ENCODE measurements at regions not wholly inside any gene's neighbourhood (a gene's known extent, or its start where the extent isn't known, plus 50 kb on each side); places are given as distances from the start of the nearest gene placed in this dataset.

- TF ChIP-seq, protein P1, sequence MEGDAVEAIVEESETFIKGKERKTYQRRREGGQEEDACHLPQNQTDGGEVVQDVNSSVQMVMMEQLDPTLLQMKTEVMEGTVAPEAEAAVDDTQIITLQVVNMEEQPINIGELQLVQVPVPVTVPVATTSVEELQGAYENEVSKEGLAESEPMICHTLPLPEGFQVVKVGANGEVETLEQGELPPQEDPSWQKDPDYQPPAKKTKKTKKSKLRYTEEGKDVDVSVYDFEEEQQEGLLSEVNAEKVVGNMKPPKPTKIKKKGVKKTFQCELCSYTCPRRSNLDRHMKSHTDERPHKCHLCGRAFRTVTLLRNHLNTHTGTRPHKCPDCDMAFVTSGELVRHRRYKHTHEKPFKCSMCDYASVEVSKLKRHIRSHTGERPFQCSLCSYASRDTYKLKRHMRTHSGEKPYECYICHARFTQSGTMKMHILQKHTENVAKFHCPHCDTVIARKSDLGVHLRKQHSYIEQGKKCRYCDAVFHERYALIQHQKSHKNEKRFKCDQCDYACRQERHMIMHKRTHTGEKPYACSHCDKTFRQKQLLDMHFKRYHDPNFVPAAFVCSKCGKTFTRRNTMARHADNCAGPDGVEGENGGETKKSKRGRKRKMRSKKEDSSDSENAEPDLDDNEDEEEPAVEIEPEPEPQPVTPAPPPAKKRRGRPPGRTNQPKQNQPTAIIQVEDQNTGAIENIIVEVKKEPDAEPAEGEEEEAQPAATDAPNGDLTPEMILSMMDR (IDR thresholded peaks at IDR 0.05; ENCODE audit: partially characterized antibody, unreplicated experiment), result no peak
- no peaks in the 10 kb centered on the region for H3K9me3 Mint-ChIP-seq (ENCODE audit: unreplicated experiment)
- H3K4me1 Mint-ChIP-seq (ENCODE audit: low read depth, unreplicated experiment), result no peaks in the 10 kb centered on the region
- H3K36me3 Mint-ChIP-seq (ENCODE audit: unreplicated experiment), result no peaks in the 10 kb centered on the region
- H3K27me3 Mint-ChIP-seq (ENCODE audit: unreplicated experiment), result no peaks in the 10 kb centered on the region
- no peak overlapping the region for H3K27ac Mint-ChIP-seq (ENCODE audit: unreplicated experiment)
- DNase-seq, result no peak
- no peak overlapping the region for H3K4me3 Mint-ChIP-seq (ENCODE audit: unreplicated experiment)
These were observed 813.3 kb downstream of the SLC4A3 start for GRCh38 chr2:220440731-220441130.

DNA sequence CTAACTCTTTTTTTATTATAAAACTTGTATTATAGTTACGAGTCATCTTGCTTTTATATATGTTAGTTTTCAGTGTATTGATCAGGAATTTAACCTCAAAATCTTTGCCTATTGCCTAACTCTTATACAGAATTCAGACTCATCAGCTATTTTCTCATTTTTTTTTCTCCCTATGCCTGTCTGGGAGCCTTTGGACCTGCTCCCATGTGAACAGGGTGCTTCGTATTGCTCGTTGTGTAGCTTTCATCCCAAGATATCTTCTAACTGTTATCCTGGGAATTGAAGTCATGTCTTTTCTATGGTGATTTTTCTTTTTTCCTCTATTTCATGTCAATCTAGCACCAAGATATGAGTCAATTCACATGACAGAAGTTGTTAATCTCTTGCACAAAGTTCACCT lies 814.0 kb downstream of the SLC4A3 start:
- no peaks in the 10 kb centered on the region for H3K27me3 Mint-ChIP-seq (ENCODE audit: unreplicated experiment)
- DNase-seq, result no peak
- TF ChIP-seq, protein P1 (IDR thresholded peaks at IDR 0.05; ENCODE audit: partially characterized antibody, unreplicated experiment), result no peak
- H3K4me1 Mint-ChIP-seq (ENCODE audit: low read depth, unreplicated experiment), result no peaks in the 10 kb centered on the region
- no peaks in the 10 kb centered on the region for H3K9me3 Mint-ChIP-seq (ENCODE audit: unreplicated experiment)
- no peak overlapping the region for H3K27ac Mint-ChIP-seq (ENCODE audit: unreplicated experiment)
- H3K4me3 Mint-ChIP-seq (ENCODE audit: unreplicated experiment), result no peak overlapping the region
- H3K36me3 Mint-ChIP-seq (ENCODE audit: unreplicated experiment), result no peaks in the 10 kb centered on the region

DNA sequence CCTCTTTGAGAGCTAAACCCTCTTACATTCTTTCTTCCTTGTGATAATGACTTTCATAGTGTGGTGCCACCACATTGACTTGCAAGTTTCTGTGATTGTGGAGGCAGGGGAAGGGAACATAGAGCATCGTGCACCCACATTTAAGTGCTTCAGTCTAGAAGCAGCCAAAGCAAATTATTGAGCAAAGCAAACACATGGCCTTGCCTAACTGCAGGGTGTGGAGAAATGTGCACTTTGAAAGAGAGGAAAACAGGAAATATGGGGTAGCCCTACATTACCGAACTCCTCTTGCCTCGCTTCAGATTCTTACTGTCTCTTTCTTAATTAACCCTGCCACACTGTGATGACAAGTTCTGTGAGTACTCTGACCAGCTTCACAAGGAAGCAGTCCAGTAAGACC lies 814.6 kb downstream of the SLC4A3 start:
- Mint-ChIP-seq H3K4me3 (ENCODE audit: unreplicated experiment) (no peak overlapping the region), H3K36me3 (ENCODE audit: unreplicated experiment) (no peaks in the 10 kb centered on the region), H3K4me1 (ENCODE audit: low read depth, unreplicated experiment) (no peaks in the 10 kb centered on the region), H3K9me3 (ENCODE audit: unreplicated experiment) (no peaks in the 10 kb centered on the region), H3K27me3 (ENCODE audit: unreplicated experiment) (no peaks in the 10 kb centered on the region), H3K27ac (ENCODE audit: unreplicated experiment) (no peak overlapping the region)
- DNase-seq, result no peak
- TF ChIP-seq, protein P1 (IDR thresholded peaks at IDR 0.05; ENCODE audit: partially characterized antibody, unreplicated experiment), result no peak

DNA sequence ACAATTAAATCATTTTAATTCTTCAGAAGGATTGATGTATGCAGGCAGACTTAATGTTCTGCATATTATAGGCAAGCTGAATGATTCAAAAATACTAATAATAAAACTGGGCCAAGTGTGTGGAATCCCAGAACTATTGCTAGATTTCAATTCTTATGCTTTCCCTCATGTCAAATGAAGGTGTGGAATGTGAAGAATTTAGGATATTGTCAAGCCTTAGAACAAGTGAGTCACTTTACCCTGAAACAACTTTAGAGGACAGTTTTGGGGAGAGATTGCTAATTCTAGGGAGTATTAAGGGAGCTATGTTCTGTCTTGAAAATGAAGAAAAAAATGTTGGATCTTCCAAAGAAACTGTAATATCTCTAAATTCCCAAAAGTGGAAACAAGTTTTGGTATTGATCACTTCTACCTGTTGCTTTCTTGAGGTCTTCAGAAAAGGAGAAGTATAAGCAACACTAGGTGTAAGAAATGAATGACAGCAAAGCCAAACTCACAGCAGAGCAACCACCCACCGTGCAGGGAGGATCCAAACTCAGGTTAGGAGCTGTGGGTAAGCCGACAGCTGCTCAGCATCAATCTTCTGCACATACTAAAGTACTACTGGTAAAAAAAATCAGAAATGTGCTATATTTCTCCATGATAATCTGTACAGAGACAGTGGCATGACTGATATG lies 818.1 kb downstream of the SLC4A3 start:
- no peak for DNase-seq
- Mint-ChIP-seq H3K36me3 (ENCODE audit: unreplicated experiment) (no peaks in the 10 kb centered on the region), H3K9me3 (ENCODE audit: unreplicated experiment) (no peaks in the 10 kb centered on the region), H3K27me3 (ENCODE audit: unreplicated experiment) (no peaks in the 10 kb centered on the region), H3K27ac (ENCODE audit: unreplicated experiment) (no peak overlapping the region), H3K4me1 (ENCODE audit: low read depth, unreplicated experiment) (no peaks in the 10 kb centered on the region), H3K4me3 (ENCODE audit: unreplicated experiment) (no peak overlapping the region)
- TF ChIP-seq, protein P1 (IDR thresholded peaks at IDR 0.05; ENCODE audit: partially characterized antibody, unreplicated experiment), result no peak

DNA sequence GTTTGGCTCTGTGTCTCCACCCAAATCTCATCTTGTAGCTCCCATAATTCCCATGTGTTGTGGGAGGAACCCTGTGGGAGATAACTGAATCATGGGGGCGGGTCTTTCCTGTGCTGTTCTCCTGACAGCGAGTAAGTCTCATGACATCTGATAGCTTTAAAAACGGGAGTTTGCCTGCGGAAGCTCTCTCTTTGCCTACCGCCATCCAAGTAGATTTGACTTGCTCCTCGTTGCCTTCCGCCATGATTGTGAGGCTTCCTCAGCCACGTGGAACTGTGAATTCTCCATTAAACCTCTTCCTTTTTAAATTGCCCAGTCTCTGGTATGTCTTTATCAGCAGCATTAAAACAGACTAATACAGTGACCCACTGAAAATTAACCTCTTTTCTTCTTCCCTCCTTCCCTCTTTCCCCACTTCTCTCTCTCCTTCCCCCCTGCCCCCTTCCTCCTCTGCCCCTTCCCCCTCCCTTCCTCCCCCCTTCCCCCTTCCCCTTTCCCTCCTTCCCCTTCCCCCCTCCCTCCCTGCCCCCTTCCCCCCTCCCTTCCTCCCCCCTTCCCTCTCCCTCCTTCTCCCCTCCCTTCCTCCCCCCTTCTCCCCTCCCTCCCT lies 818.8 kb downstream of the SLC4A3 start:
- no peak for DNase-seq
- Mint-ChIP-seq H3K36me3 (ENCODE audit: unreplicated experiment) (no peaks in the 10 kb centered on the region), H3K9me3 (ENCODE audit: unreplicated experiment) (no peaks in the 10 kb centered on the region), H3K27me3 (ENCODE audit: unreplicated experiment) (no peaks in the 10 kb centered on the region), H3K27ac (ENCODE audit: unreplicated experiment) (no peak overlapping the region), H3K4me3 (ENCODE audit: unreplicated experiment) (no peak overlapping the region), H3K4me1 (ENCODE audit: low read depth, unreplicated experiment) (no peaks in the 10 kb centered on the region)
- TF ChIP-seq, protein P1 (IDR thresholded peaks at IDR 0.05; ENCODE audit: partially characterized antibody, unreplicated experiment), result no peak
